ENCODE measurements at regions not wholly inside any gene's neighbourhood (a gene's known extent, or its start where the extent isn't known, plus 50 kb on each side); places are given as distances from the start of the nearest gene placed in this dataset.

DNA sequence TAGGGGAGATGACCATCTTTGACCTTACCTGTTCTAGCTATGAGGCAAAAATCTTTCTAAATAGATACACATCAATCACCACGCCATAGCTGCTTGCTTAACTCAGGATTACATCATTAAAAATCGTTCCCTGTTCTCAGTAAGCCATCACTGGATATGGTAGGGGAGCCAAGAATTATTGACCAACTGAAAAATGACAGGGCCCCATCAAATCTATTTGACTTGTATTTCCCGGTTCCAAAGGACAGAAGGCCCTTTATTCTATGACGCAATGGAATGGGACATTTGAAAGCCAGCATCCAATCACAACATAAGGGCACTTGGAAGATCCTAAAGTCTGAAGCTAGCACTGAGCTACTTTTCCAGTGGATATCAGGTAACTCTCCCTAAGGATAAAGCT lies 75.6 kb upstream of the NOCT start:
- no peak for TF ChIP-seq GATA2 (IDR thresholded peaks at IDR 0.05; ENCODE audit: low read depth, low read length)
- no peak for TF ChIP-seq GATA3 (IDR thresholded peaks at IDR 0.05; ENCODE audit: low read depth, low read length)

Data from SH-SY5Y (cell line).